ENCODE measurements at regions not wholly inside any gene's neighbourhood (a gene's known extent, or its start where the extent isn't known, plus 50 kb on each side); places are given as distances from the start of the nearest gene placed in this dataset.

GRCh38 chr5:174900240-174900865, 176.0 kb downstream of the MSX2 start:
- TF ChIP-seq POLR2AphosphoS5 (IDR thresholded peaks at IDR 0.05; ENCODE audit: low read depth, low read length) (no peak), CTCF (IDR thresholded peaks at IDR 0.05) (no peak), REST (IDR thresholded peaks at IDR 0.05; ENCODE audit: low read depth, low read length) (no peak), SMC3 (IDR thresholded peaks at IDR 0.05; ENCODE audit: low read depth, low read length) (no peak), RXRA (IDR thresholded peaks at IDR 0.05; ENCODE audit: borderline replicate concordance, low read depth) (no peak), NFIC (IDR thresholded peaks at IDR 0.05; ENCODE audit: borderline replicate concordance) (no peak), EP300 (IDR thresholded peaks at IDR 0.05; ENCODE audit: borderline replicate concordance in 1 of 2, low read depth in 1 of 2, low read length in 1 of 2) (no peak), MAX (IDR thresholded peaks at IDR 0.05; ENCODE audit: low read depth) (no peak), USF1 (IDR thresholded peaks at IDR 0.05; ENCODE audit: borderline replicate concordance, low read depth) (no peak), RFX5 (IDR thresholded peaks at IDR 0.05; ENCODE audit: low read length) (no peak)

Data from SK-N-SH (cell line).